ENCODE measurements at regions not wholly inside any gene's neighbourhood (a gene's known extent, or its start where the extent isn't known, plus 50 kb on each side); places are given as distances from the start of the nearest gene placed in this dataset.
A peak's percentile ranks its signal among the peaks of the same experiment; 100 is the strongest.

GRCh38 chr2:217749008-217749407 lies 253.8 kb downstream of the TNS1 start:
- DNase-seq = no peak

GRCh38 chr2:217746808-217747207 lies 256.0 kb downstream of the TNS1 start:
- DNase-seq = no peak

GRCh38 chr2:217743966-217744761 lies 258.6 kb downstream of the TNS1 start:
- DNase-seq = no peak

- DNase-seq = no peak
Measured at GRCh38 chr2:217743407-217743806, 259.4 kb downstream of the TNS1 start.

GRCh38 chr2:217742841-217743240 lies 260.0 kb downstream of the TNS1 start:
- no peak for DNase-seq

GRCh38 chr2:217742276-217742675 lies 260.5 kb downstream of the TNS1 start:
- no peak for DNase-seq

- no peak for DNase-seq
Measured at GRCh38 chr2:217741381-217741955, 261.3 kb downstream of the TNS1 start.

- DNase-seq = no peak
Measured at GRCh38 chr2:217740756-217741155, 262.0 kb downstream of the TNS1 start.

- DNase-seq = no peak
Measured at GRCh38 chr2:217740178-217740577, 262.6 kb downstream of the TNS1 start.

- no peak for DNase-seq
Measured at GRCh38 chr2:217739741-217740140, 263.1 kb downstream of the TNS1 start.

- DNase-seq = no peak
Measured at GRCh38 chr2:217738061-217738460, 264.7 kb downstream of the TNS1 start.

GRCh38 chr2:217736776-217737550 lies 265.8 kb downstream of the TNS1 start:
- DNase-seq = no peak

- DNase-seq = no peak
Measured at GRCh38 chr2:217735899-217736298, 266.9 kb downstream of the TNS1 start.

- no peak for DNase-seq
Measured at GRCh38 chr2:217735034-217735433, 267.8 kb downstream of the TNS1 start.

GRCh38 chr2:217733461-217733860 lies 269.3 kb downstream of the TNS1 start:
- DNase-seq = no peak

GRCh38 chr2:217732992-217733391 lies 269.8 kb downstream of the TNS1 start:
- DNase-seq = no peak

- no peak for DNase-seq
Measured at GRCh38 chr2:217731805-217732204, 271.0 kb downstream of the TNS1 start.

- no peak for DNase-seq
Measured at GRCh38 chr2:217729421-217730053, 273.3 kb downstream of the TNS1 start.

GRCh38 chr2:217727801-217728200 lies 275.0 kb downstream of the TNS1 start:
- DNase-seq = no peak

GRCh38 chr2:217725409-217725808 lies 277.4 kb downstream of the TNS1 start:
- no peak for DNase-seq

GRCh38 chr2:217724471-217724870 lies 278.3 kb downstream of the TNS1 start:
- DNase-seq = no peak

GRCh38 chr2:217723981-217724380 lies 278.8 kb downstream of the TNS1 start:
- DNase-seq = no peak

- peak; percentile 27 for DNase-seq
Measured at GRCh38 chr2:217722883-217723472, 279.8 kb downstream of the TNS1 start.
